Tibial artery (tissue), 4 donors: ENCODE measurements at regions not wholly inside any gene's neighbourhood (a gene's known extent, or its start where the extent isn't known, plus 50 kb on each side); places are given as distances from the start of the nearest gene placed in this dataset.

Experiments used
- DNase-seq, 2 donors: peaks; one replicate each; pipeline ENCODE4 v3.0.0-alpha.2; 2019
- H3K27ac ChIP-seq, 2 donors: fragments of 200-600 bp; sonication (generic) in 1 of 2; 1 replicate in 1 of 2; 2 replicates in 1 of 2; pipeline ENCODE4 v1.5.1; 2018 to 2019; ENCODE audit warnings: mild to moderate bottlenecking in 1 of 2
- H3K27me3 ChIP-seq, 2 donors: fragments of 200-600 bp; sonication (generic) in 1 of 2; one replicate each; pipeline versions ENCODE4 v1.5.1 to v1.6.0; 2016 to 2019
- H3K36me3 ChIP-seq, 3 donors: fragments of 200-600 bp; sonication (generic) in 2 of 3; one replicate each; pipeline ENCODE4 v1.5.1; 2016 to 2019; ENCODE audit warnings: mild to moderate bottlenecking in 2 of 3
- H3K4me1 ChIP-seq, 4 donors: fragments of 200-600 bp; sonication (generic) in 2 of 4; 1 replicate in 3 of 4; 2 replicates in 1 of 4; pipeline ENCODE4 v1.5.1; 2016 to 2019
- H3K4me3 ChIP-seq, 2 donors: fragments of 200-600 bp; sonication (generic) in 1 of 2; 1 replicate in 1 of 2; 2 replicates in 1 of 2; pipeline ENCODE4 v1.5.1; 2018 to 2019; ENCODE audit warnings: mild to moderate bottlenecking in 2 of 2
- H3K9me3 ChIP-seq, 3 donors: fragments of 200-600 bp; sonication (generic) in 1 of 3; one replicate each; pipeline ENCODE4 v1.5.1; 2016 to 2019
- intact Hi-C: fragments of 100-400 bp; cut with DNase I; formaldehyde crosslinking; loops from one replicate; pipeline ENCODE4 v1.15.0; 2023; ENCODE audit warnings: low total_unique reads
- TF ChIP-seq, protein P1 (sequence below), 2 experiments: fragments of 200-600 bp in 1 of 2; fragments of 450-650 bp in 1 of 2; IDR thresholded peaks; one replicate each; pipeline ENCODE4 v1.5.1; 2017 to 2019; ENCODE audit warnings: antibody characterized with exemption in 2 of 2, mild to moderate bottlenecking in 1 of 2, moderate library complexity in 1 of 2

DNA sequence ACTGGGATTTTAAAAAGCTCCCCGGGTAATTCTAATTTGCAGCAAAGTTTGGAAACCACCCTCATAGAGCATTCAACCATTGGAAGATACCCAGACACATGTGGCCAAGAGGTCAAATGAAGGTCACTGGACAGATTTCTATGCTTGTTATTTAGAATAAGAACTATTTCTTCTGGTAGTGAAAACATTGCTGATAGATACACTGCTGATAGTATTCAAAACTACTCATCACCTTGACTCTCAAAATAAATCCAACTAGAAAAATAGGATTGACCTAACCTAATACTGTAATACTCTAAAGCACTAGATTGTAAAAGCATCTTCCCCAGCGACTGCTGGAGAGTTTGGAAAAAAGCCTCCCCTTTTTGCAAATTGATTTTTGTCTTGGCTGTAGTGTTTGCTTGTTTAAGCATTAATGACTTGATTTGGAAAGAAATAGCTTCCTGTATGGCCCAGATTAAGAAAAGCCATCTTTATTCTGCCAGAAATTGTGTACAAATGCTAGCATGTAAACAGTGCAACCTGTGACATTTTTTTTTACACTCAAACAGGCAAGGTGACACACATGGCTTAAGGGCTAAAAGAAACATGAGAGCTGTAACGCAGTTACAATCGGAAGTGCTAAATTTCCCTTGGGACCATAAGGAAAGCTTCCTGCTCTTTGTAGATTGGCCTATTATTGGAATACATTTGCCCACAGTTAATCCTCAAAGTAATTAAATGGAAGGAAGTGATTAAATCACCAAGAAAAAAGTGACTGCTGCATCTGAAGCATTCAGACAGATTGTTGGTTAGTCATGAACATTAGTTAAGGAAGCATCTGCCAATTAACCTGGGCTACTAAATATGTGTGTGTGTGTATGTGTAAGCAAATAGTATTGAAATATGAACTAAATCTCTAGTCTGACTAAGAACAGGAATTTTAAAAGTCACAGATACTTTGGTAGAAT is 356.5 kb upstream of the ATP2B1 start:
- Histone ChIP-seq H3K27ac (no peak overlapping the region), H3K36me3 (no peaks in the 10 kb centered on the region), H3K9me3 (no peaks in the 10 kb centered on the region), H3K4me1 (peaks cover 0 to 17% (median 3%) of the 10 kb centered on the region in 4 donors), H3K4me3 (no peak overlapping the region), H3K27me3 (no peaks in the 10 kb centered on the region)
- intact Hi-C loops = no loop called here
- no peak for DNase-seq
- TF ChIP-seq, protein P1, sequence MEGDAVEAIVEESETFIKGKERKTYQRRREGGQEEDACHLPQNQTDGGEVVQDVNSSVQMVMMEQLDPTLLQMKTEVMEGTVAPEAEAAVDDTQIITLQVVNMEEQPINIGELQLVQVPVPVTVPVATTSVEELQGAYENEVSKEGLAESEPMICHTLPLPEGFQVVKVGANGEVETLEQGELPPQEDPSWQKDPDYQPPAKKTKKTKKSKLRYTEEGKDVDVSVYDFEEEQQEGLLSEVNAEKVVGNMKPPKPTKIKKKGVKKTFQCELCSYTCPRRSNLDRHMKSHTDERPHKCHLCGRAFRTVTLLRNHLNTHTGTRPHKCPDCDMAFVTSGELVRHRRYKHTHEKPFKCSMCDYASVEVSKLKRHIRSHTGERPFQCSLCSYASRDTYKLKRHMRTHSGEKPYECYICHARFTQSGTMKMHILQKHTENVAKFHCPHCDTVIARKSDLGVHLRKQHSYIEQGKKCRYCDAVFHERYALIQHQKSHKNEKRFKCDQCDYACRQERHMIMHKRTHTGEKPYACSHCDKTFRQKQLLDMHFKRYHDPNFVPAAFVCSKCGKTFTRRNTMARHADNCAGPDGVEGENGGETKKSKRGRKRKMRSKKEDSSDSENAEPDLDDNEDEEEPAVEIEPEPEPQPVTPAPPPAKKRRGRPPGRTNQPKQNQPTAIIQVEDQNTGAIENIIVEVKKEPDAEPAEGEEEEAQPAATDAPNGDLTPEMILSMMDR (IDR thresholded peaks at IDR 0.05) = no peak

DNA sequence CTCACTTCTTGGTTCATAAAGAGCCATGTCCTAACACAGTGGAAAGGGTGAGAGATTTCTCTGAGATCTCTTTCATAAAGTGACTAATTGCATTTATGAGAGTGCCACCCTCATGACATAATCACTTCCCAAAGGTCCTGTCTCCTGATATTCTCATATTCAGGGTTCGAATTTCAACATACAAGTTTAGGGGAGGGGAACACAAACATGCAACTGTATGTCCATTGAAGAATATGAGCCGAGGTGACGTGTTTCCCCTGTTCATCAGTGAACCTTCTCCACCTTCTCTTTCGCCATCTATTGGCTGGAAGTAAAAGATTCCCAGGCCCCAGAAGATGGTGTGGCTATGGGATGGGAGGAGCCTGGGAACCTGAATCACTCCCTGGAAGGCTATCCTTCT is 354.2 kb upstream of the ATP2B1 start:
- H3K36me3 ChIP-seq = no peaks in the 10 kb centered on the region
- H3K27ac ChIP-seq = no peak overlapping the region
- H3K27me3 ChIP-seq = no peaks in the 10 kb centered on the region
- H3K4me3 ChIP-seq = no peak overlapping the region
- no peak for DNase-seq
- no peaks in the 10 kb centered on the region for H3K9me3 ChIP-seq
- TF ChIP-seq, protein P1 (IDR thresholded peaks at IDR 0.05) = no peak
- intact Hi-C loops = no loop called here
- peaks cover 0 to 32% (median 3%) of the 10 kb centered on the region in 4 donors for H3K4me1 ChIP-seq

DNA sequence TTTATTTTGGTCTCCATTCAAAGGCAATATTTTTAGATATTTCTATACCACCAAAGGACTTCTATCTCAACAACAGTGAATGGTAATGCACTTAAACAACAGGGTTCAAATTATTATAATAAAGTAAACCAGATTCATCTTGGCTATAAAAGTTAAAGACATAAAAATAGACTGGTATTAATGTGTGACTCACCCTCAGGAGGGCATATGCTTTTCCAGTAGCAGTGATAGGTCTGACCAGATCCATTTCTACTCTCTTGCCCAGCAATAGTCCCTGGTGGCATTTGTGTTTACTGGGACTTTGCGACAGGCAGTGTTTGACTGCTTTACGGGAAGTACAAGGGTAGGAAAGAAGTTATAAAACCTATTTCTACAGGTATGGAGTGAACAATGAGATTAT is 353.2 kb upstream of the ATP2B1 start:
- TF ChIP-seq, protein P1 (IDR thresholded peaks at IDR 0.05) = no peak
- H3K4me1 ChIP-seq = peaks cover 0 to 32% (median 3%) of the 10 kb centered on the region in 4 donors
- no peak overlapping the region for H3K27ac ChIP-seq
- no peaks in the 10 kb centered on the region for H3K9me3 ChIP-seq
- H3K27me3 ChIP-seq = no peaks in the 10 kb centered on the region
- H3K36me3 ChIP-seq = no peaks in the 10 kb centered on the region
- intact Hi-C loops = no loop called here
- DNase-seq = no peak
- H3K4me3 ChIP-seq = no peak overlapping the region

DNA sequence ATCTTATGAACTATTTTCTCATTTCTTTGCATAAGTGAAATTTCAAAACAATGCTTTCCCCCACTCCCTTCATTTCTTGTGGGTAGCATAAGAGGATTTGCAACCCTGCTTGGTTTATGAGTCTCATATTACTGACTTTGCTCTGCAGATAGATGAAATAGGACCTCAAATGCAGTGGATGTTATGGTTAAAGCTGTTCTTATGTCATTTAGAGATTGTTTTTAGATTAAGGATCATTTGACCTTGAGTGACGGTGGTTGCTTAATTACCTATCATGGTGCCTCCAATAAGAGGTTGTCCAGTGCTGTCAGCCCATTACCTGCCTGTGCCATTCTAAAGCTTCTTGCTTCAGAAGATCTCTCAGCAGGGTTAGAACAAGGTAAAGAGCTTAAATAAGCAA is 351.4 kb upstream of the ATP2B1 start:
- no peaks in the 10 kb centered on the region for H3K27me3 ChIP-seq
- H3K9me3 ChIP-seq = no peaks in the 10 kb centered on the region
- intact Hi-C loops = no loop called here
- no peaks in the 10 kb centered on the region for H3K36me3 ChIP-seq
- no peak overlapping the region for H3K4me3 ChIP-seq
- TF ChIP-seq, protein P1 (IDR thresholded peaks at IDR 0.05) = no peak
- no peak overlapping the region for H3K27ac ChIP-seq
- peaks cover 0 to 32% (median 2%) of the 10 kb centered on the region in 4 donors for H3K4me1 ChIP-seq
- DNase-seq = no peak

DNA sequence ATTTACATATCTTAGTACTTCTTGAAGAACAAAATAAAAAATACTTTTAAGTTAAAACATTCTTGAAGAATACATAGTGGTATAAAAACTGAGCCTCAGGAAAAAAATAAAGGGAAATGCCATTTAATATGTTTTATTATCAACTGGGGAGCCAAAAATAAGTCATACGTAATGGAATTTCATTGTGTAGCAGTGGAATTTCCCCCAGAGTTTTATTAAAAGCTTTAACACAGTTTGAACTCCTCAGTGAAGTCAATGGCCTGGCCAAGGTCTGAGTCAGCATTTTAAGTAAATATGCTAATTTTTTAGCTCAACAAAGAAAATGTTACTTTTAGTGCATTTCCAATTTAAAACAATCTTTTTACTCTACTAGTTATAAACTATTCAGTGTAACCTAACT is 350.1 kb upstream of the ATP2B1 start:
- no peak for DNase-seq
- peaks cover 0 to 32% (median 0%) of the 10 kb centered on the region in 4 donors for H3K4me1 ChIP-seq
- intact Hi-C loops = no loop called here
- H3K27me3 ChIP-seq = no peaks in the 10 kb centered on the region
- TF ChIP-seq, protein P1 (IDR thresholded peaks at IDR 0.05) = no peak
- H3K36me3 ChIP-seq = no peaks in the 10 kb centered on the region
- H3K4me3 ChIP-seq = no peak overlapping the region
- no peaks in the 10 kb centered on the region for H3K9me3 ChIP-seq
- no peak overlapping the region for H3K27ac ChIP-seq
